ENCODE measurements at regions not wholly inside any gene's neighbourhood (a gene's known extent, or its start where the extent isn't known, plus 50 kb on each side); places are given as distances from the start of the nearest gene placed in this dataset.

- no peaks in the 10 kb centered on the region; a peak in 1 of 4 replicates for H3K9me3 ChIP-seq (ENCODE audit: insufficient read depth in 2 of 2, low read depth in 1 of 2, low read length in 1 of 2)
- no peak overlapping the region for H3K23ac ChIP-seq (ENCODE audit: insufficient read length)
- no peak overlapping the region for H4K5ac ChIP-seq (ENCODE audit: insufficient read length, low read depth, low read length)
- no peaks in the 10 kb centered on the region for H3K23me2 ChIP-seq (ENCODE audit: low read depth, low read length)
- H3K56ac ChIP-seq (replicated peaks; ENCODE audit: insufficient read length, low read depth, low read length), result no peak overlapping the region
- H2BK5ac ChIP-seq (ENCODE audit: low read depth, low read length), result peak overlapping the region; percentile 49; the same call in 1 of the 2 replicates
- H3K4me3 ChIP-seq (ENCODE audit: extremely low read depth in 1 of 4, insufficient read depth in 2 of 4, low read depth in 3 of 4, low read length in 4 of 4), result no peak overlapping the region
- no peaks in the 10 kb centered on the region for H3K36me3 ChIP-seq (ENCODE audit: control insufficient read depth in 2 of 4, insufficient read depth in 4 of 4, low read length in 3 of 4)
- H3K14ac ChIP-seq (ENCODE audit: insufficient read length), result no peak overlapping the region
- FAIRE-seq, result no peak
- H3K4me1 ChIP-seq (replicated peaks in 1 of 4; ENCODE audit: control insufficient read depth in 3 of 4, insufficient read depth in 4 of 4, low read length in 3 of 4), result peaks cover 0 to 26% (median 14%) of the 10 kb centered on the region in 4 experiments; a peak in 5 of 7 replicates
- no peaks in the 10 kb centered on the region for H3K79me2 ChIP-seq (ENCODE audit: control insufficient read depth in 1 of 2, insufficient read depth in 2 of 2, low read length in 2 of 2)
- H3K18ac ChIP-seq (ENCODE audit: extremely low read depth, low read length), result no peak overlapping the region
- no peak overlapping the region; the same call in 1 of the 2 replicates for H2BK20ac ChIP-seq (ENCODE audit: low read length)
- no peak overlapping the region for H3K9ac ChIP-seq (replicated peaks in 1 of 4; ENCODE audit: extremely low read depth in 1 of 4, low read depth in 3 of 4, low read length in 3 of 4)
- 77% methylated on average over 19 of the region's 28 CpGs; no CpG with 5 or more reads in 1 of the 2 experiments for WGBS, 2 experiments (ENCODE audit: extremely low coverage in 1 of 2, insufficient coverage in 1 of 2, insufficient read length in 1 of 2, insufficient replicate concordance in 2 of 2, low coverage in 1 of 2, low lambda C conversion rate in 2 of 2, missing lambda C conversion rate in 1 of 2)
- peaks cover 0 to 2% of the 10 kb centered on the region in 2 experiments for H4K20me1 ChIP-seq (replicated peaks in 1 of 2; ENCODE audit: control insufficient read depth in 1 of 2, insufficient read depth in 2 of 2, low read length in 2 of 2)
- no peak overlapping the region for H3K27ac ChIP-seq (ENCODE audit: low read depth, low read length)
- H3K79me1 ChIP-seq (ENCODE audit: low read depth, low read length), result no peaks in the 10 kb centered on the region
- peak overlapping the region; percentile 80; the same call in 1 of the 2 replicates for H2BK12ac ChIP-seq (ENCODE audit: low read depth, low read length)
- H2BK120ac ChIP-seq (replicated peaks; ENCODE audit: low read depth, low read length), result peak overlapping the region; percentile 78
- peak overlapping the region; percentile 54 for H4K91ac ChIP-seq (replicated peaks; ENCODE audit: insufficient read length, low read length)
- H3K27me3 ChIP-seq (replicated peaks in 1 of 4; ENCODE audit: control insufficient read depth in 3 of 4, extremely low read depth in 1 of 4, insufficient read depth in 3 of 4, low read length in 3 of 4), result no peaks in the 10 kb centered on the region
- H4K8ac ChIP-seq (ENCODE audit: extremely low read depth, insufficient read depth, low read length), result no peak overlapping the region; the same call in 1 of the 2 replicates
- H3K4ac ChIP-seq (replicated peaks; ENCODE audit: insufficient read length, low read depth, low read length), result peak overlapping the region; percentile 85
- CTCF ChIA-PET (ENCODE audit: partially characterized antibody), result interaction anchor here (0.6 to 0.8 kb wide), 2 partner anchors 112 to 114 kb away, joined by 3 to 4 read pairs; no protein-coding TSS in a partner anchor
- peak overlapping the region; percentile 88; the same call in 1 of the 2 replicates for H2BK15ac ChIP-seq (ENCODE audit: low read length)
- no peak overlapping the region for H2AFZ ChIP-seq (ENCODE audit: low read length)
- POLR2A ChIA-PET (ENCODE audit: partially characterized antibody), result interaction anchor here (1.0 to 1.5 kb wide), 2 partner anchors 9 to 15 kb away, joined by 3 read pairs; no protein-coding TSS in a partner anchor
- peak overlapping the region; percentile 53; the same call in 1 of the 2 replicates for H2AK5ac ChIP-seq (ENCODE audit: low read depth, low read length)
- H3K4me2 ChIP-seq (ENCODE audit: insufficient read depth in 1 of 2, low read depth in 2 of 2, low read length in 2 of 2), result no peak overlapping the region
- no peak for DNase-seq (ENCODE audit: low read depth in 1 of 2, low spot score in 2 of 2)
- TF ChIP-seq RXRA (IDR thresholded peaks at IDR 0.05; ENCODE audit: insufficient read depth, low read depth, low read length) (no peak), CHD1 (IDR thresholded peaks at IDR 0.05; ENCODE audit: low read depth, low read length) (no peak), FOSL1 (IDR thresholded peaks at IDR 0.05; ENCODE audit: insufficient read depth, low read depth, low read length) (no peak), NRF1 (IDR thresholded peaks at IDR 0.05; ENCODE audit: low read depth, low read length) (no peak), EGR1 (IDR thresholded peaks at IDR 0.05; ENCODE audit: borderline replicate concordance, low read depth, low read length) (no peak), RAD21 (IDR thresholded peaks at IDR 0.05 in 1 of 2, conservative IDR thresholded peaks at IDR 0.05 in 1 of 2; ENCODE audit: low read depth in 2 of 2, low read length in 2 of 2) (no peak), JUND (IDR thresholded peaks at IDR 0.05; ENCODE audit: low read length) (no peak), GABPA (IDR thresholded peaks at IDR 0.05; ENCODE audit: borderline replicate concordance, insufficient read depth, low read length) (no peak), RNF2 (IDR thresholded peaks at IDR 0.05; ENCODE audit: borderline replicate concordance, low read depth, low read length, missing control alignments, poor library complexity, severe bottlenecking) (no peak), TAF7 (optimal IDR thresholded peaks at IDR 0.05; ENCODE audit: borderline replicate concordance, low read depth, low read length) (no peak), E2F6 (IDR thresholded peaks at IDR 0.05) (no peak)
Observed at GRCh38 chr9:136602193-136602885, 56.5 kb upstream of the NOTCH1 start.
